GM19238 (cell line): ENCODE measurements at regions not wholly inside any gene's neighbourhood (a gene's known extent, or its start where the extent isn't known, plus 50 kb on each side); places are given as distances from the start of the nearest gene placed in this dataset.
"Not testable (repeated sequence)": the region's sequence is repeated elsewhere in the genome, so short reads cannot be mapped to it uniquely, and the experiment has no call there.

Experiments used
- DNase-seq: peaks from one replicate; pipeline ENCODE4 v3.0.0; 2011; ENCODE audit warnings: low spot score; ENCODE audit not compliant: insufficient read length

DNA sequence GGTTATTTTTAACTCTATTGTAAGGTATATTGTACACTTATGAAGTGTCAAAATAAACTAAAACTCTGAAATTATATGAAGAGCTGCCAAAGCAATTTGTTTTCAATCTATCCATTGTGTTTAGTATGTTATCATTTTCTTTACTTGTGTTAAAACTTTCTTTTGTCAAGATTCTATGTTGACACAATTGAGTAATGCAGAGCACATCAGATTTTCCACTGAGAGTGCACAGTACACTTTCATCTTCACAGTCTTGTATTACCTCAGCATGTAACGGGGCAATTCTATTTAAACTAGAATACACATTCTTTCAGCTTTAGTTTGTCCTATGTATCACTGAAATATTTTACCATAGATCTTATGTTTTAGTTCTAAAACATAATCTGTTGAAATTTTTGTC lies 304.4 kb upstream of the ZC3H15 start:
- no peak for DNase-seq

DNA sequence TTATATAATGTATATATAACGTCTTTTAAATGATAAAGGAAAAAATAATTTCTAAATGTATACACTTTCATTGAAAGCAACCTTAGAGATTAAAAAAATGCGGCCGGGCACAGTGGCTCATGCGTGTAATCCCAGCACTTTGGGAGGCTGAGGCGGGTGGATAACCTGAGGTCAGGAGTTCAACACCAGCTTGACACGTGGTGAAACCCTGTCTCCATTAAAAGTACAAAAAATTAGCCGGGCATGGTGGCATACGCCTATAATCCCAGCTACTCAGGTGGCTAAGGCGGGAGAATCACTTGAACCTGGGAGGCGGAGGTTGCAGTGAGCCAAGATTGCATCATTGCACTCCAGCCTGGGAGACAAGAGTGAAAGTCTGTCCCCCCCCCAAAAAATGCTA lies 303.7 kb upstream of the ZC3H15 start:
- DNase-seq, result not testable (repeated sequence)

DNA sequence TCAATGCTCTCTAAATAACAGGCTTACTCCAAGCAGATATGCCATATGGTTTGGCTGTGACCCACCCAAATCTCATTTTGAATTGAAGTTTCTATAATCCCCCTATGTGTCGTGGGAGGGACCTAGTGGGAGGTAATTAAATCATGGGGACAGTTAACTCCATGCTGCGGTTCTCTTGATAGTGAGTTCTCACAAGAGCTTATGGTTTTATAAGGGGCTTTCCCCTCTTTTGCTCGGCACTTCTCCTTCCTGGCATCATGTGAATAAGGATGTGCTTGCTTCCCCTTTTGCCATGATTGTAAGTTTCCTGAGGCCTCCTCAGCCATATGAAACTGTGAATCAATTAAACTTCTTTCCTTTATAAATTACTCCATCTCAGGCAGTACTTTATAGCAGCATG lies 302.7 kb upstream of the ZC3H15 start:
- no peak for DNase-seq

DNA sequence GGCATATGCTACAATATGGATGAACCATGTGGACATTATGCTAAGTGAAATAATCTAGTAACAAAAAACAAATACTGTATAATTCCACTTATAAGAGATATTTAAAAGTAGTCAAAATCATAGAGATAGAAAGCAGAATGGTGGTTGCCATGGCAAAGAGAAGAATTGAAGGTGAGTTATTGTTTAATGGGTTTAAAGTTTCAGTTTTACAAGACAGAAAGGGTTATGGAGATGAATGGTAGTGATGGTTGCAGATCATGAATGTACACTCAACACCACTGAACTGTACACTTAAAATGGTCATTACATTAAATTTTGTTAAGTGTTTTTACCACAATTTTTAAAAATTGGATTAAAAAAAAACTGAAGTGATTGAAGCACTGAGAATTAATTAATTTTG lies 298.2 kb upstream of the ZC3H15 start:
- no peak for DNase-seq

DNA sequence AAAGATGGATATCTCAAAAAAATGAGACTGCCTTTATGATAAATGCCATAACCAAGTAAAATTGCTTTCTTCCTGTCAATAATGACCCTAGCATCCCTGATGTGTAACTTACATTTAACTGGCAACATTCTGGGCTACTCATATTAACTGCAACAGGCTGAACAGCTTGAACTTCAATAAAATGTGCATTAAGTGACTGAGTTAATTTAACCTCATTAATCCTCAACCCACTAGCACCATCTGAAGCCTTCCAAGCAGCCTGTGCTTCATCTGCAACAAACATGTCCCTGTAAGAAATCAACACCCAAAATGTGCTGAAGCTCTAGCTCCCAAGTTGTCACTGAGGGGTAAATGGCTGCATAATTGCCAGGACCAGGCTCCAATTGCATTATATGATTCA lies 296.2 kb upstream of the ZC3H15 start:
- no peak for DNase-seq

DNA sequence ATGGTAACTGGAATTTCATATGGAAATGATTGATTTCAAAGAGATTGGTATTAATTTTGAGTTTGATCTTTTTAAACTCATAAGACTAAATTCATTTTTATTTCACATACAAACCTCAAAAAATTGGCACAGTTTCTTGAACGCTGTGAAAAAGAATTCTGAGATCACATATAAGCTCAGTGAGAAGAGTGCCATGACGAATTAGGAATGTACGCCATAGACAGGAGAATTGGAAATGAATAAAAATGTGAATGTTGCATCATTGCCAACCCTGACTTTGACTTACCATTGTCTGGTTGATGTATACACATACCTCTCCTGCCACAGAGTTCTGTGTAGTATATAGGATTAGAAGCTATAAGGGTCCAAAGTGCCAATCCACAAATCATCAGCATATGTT lies 290.4 kb upstream of the ZC3H15 start:
- no peak for DNase-seq

DNA sequence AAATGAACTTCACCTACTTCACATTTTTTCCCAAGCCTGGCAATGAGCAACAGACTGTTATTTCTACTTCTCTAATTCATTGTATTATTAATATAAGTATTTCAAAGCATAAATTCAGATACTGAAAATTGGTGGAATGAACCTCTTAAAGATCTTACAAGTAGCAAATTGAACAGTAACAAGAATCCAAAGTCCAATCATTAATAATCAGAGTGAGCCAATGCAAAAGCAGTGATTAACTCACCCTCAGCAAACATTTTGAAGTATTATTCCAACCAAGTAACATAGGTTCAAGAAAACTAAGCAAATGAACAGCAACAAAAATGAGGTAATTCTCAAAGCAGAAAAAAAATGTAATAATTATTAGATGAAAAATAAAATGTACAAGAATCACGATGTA lies 288.1 kb upstream of the ZC3H15 start:
- DNase-seq, result no peak

DNA sequence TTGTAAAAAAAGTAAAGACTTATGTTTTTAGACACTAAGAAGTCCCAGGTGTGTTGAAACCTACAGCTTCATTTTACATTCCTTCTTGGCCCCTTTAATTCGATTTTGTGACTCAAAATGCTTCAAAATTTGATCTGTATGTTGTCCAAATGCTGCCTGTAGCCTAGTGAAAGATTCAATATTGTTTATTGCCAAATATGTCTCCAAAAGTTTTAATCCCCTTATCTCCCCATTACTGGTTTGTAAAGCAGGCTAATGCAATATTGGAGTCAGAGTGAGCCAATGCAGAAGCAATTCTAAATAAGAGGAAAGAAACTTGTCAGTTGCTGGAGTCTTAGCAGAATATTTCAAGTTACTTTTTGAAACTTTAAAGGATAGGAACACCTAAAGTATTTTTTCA lies 287.0 kb upstream of the ZC3H15 start:
- no peak for DNase-seq

DNA sequence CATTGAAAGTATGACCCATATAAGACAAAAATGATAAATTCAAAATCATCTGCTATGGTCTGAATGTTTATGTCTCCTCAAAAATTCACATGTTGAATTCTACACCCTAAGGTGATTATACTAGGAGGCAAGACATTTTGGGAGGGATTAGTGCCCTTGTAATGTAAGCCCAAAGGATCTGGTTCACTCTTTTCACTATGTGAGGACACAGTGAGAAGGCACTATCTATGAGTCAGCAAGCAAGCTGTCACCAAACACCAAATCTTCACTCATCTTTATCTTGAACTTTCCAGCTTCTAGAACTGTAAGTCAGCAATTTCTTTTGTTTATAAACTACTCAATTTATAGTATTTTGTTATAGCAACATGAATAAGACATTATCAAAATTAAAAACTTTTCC lies 284.7 kb upstream of the ZC3H15 start:
- DNase-seq, result no peak

DNA sequence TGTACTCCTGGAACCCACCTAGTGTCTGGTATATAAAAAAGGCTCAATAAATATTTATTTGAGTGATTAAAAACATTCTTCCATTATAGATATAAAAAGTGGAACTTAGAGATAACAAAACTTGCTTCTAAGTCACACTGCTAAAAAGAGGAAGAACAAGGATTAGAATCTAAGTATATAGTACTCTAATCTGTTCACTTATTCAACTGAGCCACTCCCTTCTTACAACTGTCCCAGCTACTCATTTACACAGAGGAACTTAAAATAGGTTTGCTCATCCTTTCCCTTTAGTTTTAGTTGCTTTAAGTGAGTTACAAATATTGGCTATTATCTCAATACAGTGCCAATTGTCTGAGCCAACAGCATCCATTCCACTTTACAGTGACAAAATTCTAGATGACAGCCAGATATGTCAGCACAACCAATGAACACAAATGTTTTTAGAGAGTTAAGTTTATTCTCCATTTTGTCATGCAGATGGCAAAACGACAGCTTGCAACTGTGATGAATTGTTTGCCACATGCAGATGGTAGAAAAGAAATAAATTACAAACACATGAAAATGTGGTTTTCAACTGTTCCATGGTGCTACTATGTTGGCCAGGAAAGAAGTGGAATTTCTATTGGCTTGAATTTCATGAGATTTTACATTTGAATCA lies 280.7 kb upstream of the ZC3H15 start:
- no peak for DNase-seq

DNA sequence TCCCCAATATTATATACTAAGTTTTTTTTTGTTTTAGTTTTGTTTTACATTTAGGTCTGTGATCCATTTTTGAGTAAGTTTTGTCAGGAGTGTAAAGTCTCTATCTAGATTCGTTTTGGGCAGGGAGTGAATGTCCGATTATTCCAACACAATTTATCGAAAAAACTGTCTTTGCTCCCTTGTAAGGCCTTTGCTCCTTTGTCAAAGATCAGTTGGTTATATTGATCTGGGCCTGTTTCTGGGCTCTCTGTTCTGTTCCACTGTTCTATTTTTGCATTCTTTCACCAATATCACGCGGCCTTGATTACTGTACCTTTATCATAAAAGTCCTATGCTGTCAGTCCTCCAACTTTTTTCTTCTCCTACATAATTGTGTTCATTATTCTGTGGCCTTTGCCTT lies 276.5 kb upstream of the ZC3H15 start:
- DNase-seq, result no peak

DNA sequence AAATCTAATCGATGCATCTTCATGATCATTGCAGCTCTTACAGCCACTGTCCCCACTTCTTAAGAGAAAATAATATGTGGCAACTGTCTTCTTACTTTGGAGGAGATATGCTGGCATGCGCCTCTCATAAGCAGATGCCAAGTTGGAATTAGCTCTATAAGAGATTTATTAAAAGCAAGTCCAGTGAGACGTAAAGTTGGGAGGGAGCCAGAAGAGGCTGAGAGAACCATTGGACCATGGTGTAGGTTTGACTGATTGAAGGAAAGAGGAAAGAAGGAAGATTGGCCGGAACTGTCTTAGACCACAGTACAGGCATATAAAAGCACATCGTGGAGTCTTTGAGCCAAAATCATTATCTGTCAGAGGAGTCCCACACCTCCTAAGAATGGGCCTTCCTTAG lies 265.7 kb upstream of the ZC3H15 start:
- no peak for DNase-seq

DNA sequence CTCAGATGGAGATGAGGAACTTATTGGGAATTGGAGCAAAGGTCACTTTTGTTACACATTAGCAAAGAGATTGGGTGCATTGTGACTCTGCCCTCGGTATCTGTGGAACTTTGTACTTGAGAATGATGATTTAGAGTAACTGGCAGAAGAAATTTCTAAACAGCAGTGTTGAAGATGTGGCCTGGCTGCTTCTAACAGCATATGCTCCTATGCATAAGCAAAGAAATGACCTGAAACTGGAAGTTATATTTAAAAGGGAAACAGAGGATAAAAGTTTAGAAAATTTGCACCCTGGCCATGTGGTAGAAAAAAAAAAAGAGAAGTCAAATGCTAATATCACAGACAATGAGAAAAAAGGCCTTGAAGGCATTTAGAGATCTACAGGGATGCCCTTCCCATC lies 256.8 kb upstream of the ZC3H15 start:
- DNase-seq, result no peak

DNA sequence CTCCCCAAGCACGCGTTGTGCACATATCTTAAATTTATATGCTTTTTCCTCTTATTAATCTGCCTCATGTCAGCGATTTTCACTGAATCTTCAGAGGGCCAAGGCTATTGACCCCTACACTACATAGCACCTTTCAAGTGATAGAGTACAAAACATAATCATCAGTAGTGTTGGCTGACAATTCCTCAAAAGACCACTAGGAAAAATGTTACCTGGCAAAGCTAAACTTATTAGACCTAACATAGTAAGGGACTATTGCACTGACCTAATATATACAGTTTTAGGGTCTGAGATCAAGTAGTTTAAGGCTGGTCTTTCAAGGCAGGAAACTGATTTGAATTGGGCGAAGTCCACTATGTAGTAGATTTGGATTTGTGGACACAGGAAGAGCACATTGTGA lies 244.2 kb upstream of the ZC3H15 start:
- no peak for DNase-seq

DNA sequence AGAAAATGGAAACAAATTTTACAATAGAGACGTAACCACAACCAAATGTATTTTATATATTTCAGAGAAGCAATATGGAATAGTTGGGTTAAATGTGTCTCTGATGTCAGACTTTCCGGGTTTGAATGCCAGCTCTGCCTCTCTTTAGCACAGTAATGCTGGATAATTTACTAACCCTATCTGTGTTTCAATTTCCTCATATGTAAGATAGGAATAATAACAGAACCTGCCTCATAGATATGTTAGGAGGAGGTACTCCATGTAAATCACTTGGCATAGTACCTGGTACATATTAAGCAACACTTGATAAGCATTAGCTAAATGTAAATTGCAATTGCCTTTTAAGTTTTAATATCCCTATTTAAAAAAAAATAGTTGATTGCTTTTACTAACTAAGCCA lies 231.3 kb upstream of the ZC3H15 start:
- DNase-seq, result no peak

DNA sequence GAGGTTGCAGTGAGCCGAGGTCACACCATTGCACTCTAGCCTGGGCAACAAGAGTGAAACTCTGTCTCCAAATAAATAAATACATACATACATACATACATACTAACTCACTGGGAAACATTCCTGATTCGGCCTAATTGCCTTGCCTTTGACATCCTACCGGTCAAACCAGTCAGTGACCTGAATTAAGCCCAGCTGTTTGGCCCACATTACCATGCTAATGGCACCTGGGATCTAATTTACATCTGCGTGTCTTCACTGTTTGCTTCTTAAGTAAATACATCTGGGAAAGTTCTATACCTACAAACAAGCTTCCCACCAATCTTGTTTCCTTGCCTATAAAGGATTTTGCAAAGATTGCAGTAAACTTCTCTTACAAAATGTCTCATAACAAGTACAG lies 230.2 kb upstream of the ZC3H15 start:
- DNase-seq, result no peak

DNA sequence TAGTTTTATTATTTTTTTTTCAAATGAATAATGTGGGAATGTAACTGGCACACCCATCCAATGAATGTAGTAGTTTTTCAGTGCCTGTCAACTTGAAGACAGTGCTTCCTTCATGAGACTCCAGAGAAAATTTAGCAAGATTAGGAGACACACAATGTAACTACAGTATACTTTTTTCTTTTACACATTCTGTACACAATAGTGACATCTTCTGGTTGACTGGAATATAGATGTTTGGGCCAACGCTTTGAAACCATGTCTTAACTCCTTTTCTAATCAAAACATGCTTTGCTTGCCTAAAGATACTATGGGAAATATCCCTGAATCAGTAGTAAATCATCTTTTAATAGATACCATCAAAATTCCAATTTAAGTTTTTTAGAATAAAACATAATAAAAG lies 229.5 kb upstream of the ZC3H15 start:
- no peak for DNase-seq

DNA sequence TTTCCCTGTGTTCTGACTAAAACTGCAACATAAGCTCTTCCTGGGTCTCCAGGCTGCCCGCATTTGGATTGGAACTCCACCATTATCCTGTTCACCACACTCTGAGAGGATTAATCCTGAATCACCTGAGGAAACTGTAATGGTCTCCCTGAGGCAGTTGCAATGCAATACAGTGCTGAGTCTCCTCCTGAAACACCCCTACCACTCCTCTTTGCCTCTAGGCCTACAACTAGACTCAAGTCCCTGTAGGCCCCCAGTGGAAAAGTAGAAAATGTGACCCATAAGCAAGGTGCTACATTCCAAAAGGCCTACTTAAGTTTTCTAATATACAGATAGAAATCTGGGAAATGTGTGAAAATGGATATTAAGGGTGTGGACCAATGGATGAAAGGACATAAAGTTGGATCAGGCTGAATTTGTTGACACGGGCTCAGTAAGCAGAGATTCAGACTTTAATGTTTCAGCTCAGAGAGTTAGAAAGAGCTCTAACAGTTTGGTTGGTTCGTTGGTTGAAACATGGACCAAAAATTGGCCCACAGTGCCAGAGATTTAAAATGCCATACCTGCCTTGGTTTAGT lies 222.3 kb upstream of the ZC3H15 start:
- no peak for DNase-seq

DNA sequence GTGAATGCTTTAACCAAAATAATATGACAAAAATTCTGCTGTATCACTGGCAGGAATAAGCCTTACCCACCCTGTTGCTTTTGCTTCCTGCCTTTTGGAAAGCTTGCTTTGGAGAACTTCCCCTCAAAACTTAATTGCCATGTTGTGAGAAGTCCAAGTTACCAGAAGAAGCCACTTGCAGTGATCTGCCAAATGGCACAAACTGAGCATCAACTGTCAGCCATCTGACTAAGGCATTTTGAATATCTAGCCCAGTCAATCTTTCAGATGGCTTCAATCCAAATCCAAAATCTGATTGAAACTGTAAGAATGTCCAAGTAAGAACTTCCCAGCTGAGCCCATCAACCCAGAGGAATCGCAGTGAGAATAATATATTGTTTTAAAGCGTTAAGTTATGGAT lies 216.5 kb upstream of the ZC3H15 start:
- no peak for DNase-seq

DNA sequence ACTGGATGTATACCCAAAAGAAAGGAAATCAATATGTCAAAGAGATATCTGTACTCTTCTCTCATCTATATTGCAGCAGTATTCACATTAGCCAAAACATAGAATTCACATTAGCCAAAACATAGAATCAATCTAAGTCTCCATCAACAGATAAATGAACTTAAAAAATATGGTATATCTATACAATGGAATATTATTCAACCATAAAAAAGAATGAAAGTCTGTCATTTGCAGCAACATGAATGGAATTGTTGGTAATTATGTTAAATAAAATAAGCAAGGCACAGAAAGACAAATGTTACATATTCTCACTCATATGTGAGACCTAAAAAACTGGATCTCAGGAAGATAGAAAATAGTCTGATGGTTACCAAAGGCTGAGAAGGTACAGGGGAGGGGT lies 212.1 kb upstream of the ZC3H15 start:
- no peak for DNase-seq

DNA sequence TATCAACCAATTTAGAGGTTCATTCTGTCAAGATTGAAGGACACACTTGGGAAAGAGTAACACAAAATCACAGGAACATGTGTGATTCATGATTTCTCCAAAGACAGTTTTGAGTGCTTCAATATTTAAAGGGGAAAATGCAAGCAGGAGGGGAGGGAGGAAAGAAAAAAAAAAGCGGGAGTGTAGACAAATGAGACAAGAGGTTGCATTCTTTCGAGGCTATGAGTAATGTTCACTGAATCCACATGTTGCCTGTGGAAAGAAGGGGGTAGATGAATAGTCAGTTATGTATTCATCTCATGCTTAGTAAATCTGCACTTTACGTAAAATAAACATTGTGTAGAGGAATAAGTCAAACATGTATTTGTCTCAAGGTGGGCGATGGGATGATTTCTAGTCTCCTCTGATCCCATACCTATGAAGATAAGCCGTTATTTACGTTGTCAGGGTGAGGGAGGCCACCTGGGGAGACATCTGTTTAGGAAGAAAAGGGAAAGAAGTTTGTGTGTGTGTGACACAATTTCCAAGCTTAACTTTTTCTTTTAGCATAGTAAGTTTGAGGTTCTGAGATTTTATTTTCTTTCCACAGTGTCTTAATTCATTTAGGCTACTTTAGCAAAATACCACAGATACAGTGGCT lies 211.0 kb upstream of the ZC3H15 start:
- no peak for DNase-seq

DNA sequence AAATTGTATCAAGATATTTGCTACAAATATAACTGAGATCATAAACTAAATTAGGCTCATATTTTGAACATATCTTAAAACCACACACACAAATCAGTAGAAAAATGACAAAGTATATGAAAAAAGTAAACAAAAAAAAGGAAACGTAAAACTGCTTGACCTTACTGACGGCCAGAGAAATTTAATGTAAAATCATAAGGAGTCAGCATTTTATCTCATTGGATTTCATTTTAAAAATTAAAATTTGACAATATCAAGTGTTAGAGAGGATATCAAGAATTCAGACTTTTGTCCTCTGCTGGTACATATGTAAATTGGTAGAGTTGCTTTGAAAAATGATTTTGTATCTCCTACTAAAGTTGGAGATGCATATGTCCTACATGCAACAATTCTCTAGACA lies 209.2 kb upstream of the ZC3H15 start:
- no peak for DNase-seq

DNA sequence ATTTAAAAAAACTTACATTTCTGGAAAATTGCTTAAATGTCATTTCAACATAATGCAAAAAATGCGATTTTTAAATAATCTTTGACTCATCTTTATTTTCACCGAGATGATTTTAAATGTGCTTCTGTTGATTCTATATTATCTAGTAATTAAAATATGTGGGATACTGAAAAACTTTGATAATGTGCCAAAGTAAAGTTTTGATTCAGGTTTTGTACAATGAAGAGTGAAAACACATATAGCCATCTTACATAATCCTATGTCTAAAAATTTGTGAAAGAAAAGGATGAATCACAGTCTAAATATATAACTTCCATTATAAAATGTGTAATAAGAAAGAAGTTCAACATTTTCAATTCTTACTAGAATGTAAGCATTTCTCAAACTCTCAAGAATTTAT lies 204.3 kb upstream of the ZC3H15 start:
- DNase-seq, result no peak
